GM21360 (cell line): ENCODE measurements at regions not wholly inside any gene's neighbourhood (a gene's known extent, or its start where the extent isn't known, plus 50 kb on each side); places are given as distances from the start of the nearest gene placed in this dataset.

Experiments
- ATAC-seq: cut with Tn5 transposase; IDR thresholded peaks from one replicate; pipeline ENCODE4 v1.9.1; 2021; ENCODE audit warnings: mild to moderate bottlenecking, moderate library complexity; ENCODE audit not compliant: unreplicated experiment

GRCh38 chr5:164885179-164885578 lies 1379.8 kb downstream of the MAT2B start:
- ATAC-seq, result no peak

GRCh38 chr5:164893071-164893470 lies 1387.7 kb downstream of the MAT2B start:
- ATAC-seq, result no peak

GRCh38 chr5:164898705-164899104 lies 1393.3 kb downstream of the MAT2B start:
- ATAC-seq, result no peak

- no peak for ATAC-seq
Measured at GRCh38 chr5:164909673-164910072, 1404.3 kb downstream of the MAT2B start.

- ATAC-seq, result no peak
Measured at GRCh38 chr5:164921722-164922121, 1416.3 kb downstream of the MAT2B start.

- ATAC-seq, result no peak
Measured at GRCh38 chr5:164934039-164934438, 1428.6 kb downstream of the MAT2B start.

- ATAC-seq, result no peak
Measured at GRCh38 chr5:164934561-164934960, 1429.1 kb downstream of the MAT2B start.

GRCh38 chr5:164941132-164941531 lies 1435.7 kb downstream of the MAT2B start:
- ATAC-seq, result no peak

GRCh38 chr5:164950927-164951326 lies 1445.5 kb downstream of the MAT2B start:
- no peak for ATAC-seq

- no peak for ATAC-seq
Measured at GRCh38 chr5:164951570-164951969, 1446.2 kb downstream of the MAT2B start.

- ATAC-seq, result no peak
Measured at GRCh38 chr5:164958688-164959087, 1453.3 kb downstream of the MAT2B start.

GRCh38 chr5:164959761-164960160 lies 1454.3 kb downstream of the MAT2B start:
- no peak for ATAC-seq

GRCh38 chr5:164962329-164962961 lies 1457.0 kb downstream of the MAT2B start:
- ATAC-seq, result no peak

GRCh38 chr5:164966611-164967010 lies 1461.2 kb downstream of the MAT2B start:
- ATAC-seq, result no peak

GRCh38 chr5:164967354-164967753 lies 1461.9 kb downstream of the MAT2B start:
- ATAC-seq, result no peak

GRCh38 chr5:164972973-164973372 lies 1467.6 kb downstream of the MAT2B start:
- no peak for ATAC-seq

- ATAC-seq, result no peak
Measured at GRCh38 chr5:164975986-164976385, 1470.6 kb downstream of the MAT2B start.

- no peak for ATAC-seq
Measured at GRCh38 chr5:164980480-164980879, 1475.1 kb downstream of the MAT2B start.

GRCh38 chr5:164998142-164998541 lies 1492.7 kb downstream of the MAT2B start:
- no peak for ATAC-seq

- no peak for ATAC-seq
Measured at GRCh38 chr5:164998590-164998989, 1493.2 kb downstream of the MAT2B start.

- ATAC-seq, result no peak
Measured at GRCh38 chr5:165000479-165001190, 1495.2 kb downstream of the MAT2B start.

GRCh38 chr5:165003283-165003682 lies 1497.9 kb downstream of the MAT2B start:
- ATAC-seq, result no peak

GRCh38 chr5:165004175-165004574 lies 1498.8 kb downstream of the MAT2B start:
- ATAC-seq, result no peak
